ENCODE measurements at regions not wholly inside any gene's neighbourhood (a gene's known extent, or its start where the extent isn't known, plus 50 kb on each side); places are given as distances from the start of the nearest gene placed in this dataset.

GRCh38 chr5:3709068-3709716 is 113.6 kb downstream of the IRX1 start:
- in situ Hi-C loops (cut with HindIII; ENCODE audit: low sequenced_read_pairs): no loop called here
- no peak for DNase-seq (ENCODE audit: low read depth, low spot score)
- H3K4me3 ChIP-seq (ENCODE audit: low read depth, low read length): no peak overlapping the region
- TF ChIP-seq, protein P1, sequence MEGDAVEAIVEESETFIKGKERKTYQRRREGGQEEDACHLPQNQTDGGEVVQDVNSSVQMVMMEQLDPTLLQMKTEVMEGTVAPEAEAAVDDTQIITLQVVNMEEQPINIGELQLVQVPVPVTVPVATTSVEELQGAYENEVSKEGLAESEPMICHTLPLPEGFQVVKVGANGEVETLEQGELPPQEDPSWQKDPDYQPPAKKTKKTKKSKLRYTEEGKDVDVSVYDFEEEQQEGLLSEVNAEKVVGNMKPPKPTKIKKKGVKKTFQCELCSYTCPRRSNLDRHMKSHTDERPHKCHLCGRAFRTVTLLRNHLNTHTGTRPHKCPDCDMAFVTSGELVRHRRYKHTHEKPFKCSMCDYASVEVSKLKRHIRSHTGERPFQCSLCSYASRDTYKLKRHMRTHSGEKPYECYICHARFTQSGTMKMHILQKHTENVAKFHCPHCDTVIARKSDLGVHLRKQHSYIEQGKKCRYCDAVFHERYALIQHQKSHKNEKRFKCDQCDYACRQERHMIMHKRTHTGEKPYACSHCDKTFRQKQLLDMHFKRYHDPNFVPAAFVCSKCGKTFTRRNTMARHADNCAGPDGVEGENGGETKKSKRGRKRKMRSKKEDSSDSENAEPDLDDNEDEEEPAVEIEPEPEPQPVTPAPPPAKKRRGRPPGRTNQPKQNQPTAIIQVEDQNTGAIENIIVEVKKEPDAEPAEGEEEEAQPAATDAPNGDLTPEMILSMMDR (IDR thresholded peaks at IDR 0.05; ENCODE audit: low read depth, low read length): no peak

GRCh38 chr5:3709717-3710348 is 114.2 kb downstream of the IRX1 start:
- in situ Hi-C loops (cut with HindIII; ENCODE audit: low sequenced_read_pairs): no loop called here
- no peak for DNase-seq (ENCODE audit: low read depth, low spot score)
- no peak overlapping the region for H3K4me3 ChIP-seq (ENCODE audit: low read depth, low read length)
- TF ChIP-seq, protein P1 (IDR thresholded peaks at IDR 0.05; ENCODE audit: low read depth, low read length): no peak

DNA sequence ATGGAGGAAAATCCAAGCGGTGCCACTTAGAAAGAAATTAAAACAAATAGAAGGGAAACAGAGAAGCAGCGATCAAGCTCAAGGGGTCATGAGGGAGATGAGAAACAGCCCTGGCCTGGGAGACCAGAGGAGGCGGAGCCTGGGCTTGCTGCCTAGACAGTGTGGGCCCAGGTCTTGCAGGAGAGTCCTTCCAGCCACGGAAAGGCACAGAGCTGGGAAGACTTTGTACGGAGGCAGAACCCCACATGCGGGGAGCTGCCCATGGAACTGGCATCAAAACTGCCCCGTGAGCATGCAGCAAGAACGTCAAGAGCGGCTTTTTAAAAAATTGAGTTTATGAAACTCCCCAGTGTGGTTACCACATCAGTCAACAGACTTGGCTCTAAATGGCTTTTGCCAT is 119.4 kb downstream of the IRX1 start:
- DNase-seq (ENCODE audit: low read depth, low spot score): no peak
- in situ Hi-C loops (cut with HindIII; ENCODE audit: low sequenced_read_pairs): no loop called here
- TF ChIP-seq, protein P1 (IDR thresholded peaks at IDR 0.05; ENCODE audit: low read depth, low read length): no peak
- no peak overlapping the region for H3K4me3 ChIP-seq (ENCODE audit: low read depth, low read length)

- TF ChIP-seq, protein P1 (IDR thresholded peaks at IDR 0.05; ENCODE audit: low read depth, low read length): no peak
- H3K4me3 ChIP-seq (ENCODE audit: low read depth, low read length): no peak overlapping the region
- in situ Hi-C loops (cut with HindIII; ENCODE audit: low sequenced_read_pairs): no loop called here
- no peak for DNase-seq (ENCODE audit: low read depth, low spot score)
Observed at GRCh38 chr5:3729631-3730030, 134.0 kb downstream of the IRX1 start.

DNA sequence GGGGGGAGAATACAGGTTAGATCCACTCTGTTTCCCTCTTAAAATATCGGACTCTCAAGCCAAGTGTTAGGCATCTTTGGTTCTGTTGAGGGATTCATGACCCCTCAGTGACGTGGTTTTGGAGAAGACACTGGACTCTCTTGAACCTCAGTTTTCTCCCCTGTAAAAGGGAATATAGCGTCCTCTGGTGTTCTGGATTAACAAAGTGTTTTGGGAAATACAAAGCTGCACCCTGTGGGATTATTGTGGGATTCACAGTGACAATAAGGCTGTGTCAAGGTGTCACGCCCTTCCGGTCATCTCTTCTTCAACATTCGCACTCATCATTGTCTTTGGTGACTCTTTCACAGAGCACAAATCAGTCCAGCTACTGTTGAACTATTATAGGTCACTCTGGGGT is 139.0 kb downstream of the IRX1 start:
- H3K4me3 ChIP-seq (ENCODE audit: low read depth, low read length): no peak overlapping the region
- in situ Hi-C loops (cut with HindIII; ENCODE audit: low sequenced_read_pairs): no loop called here
- TF ChIP-seq, protein P1 (IDR thresholded peaks at IDR 0.05; ENCODE audit: low read depth, low read length): no peak
- no peak for DNase-seq (ENCODE audit: low read depth, low spot score)

GRCh38 chr5:3736466-3736865 is 140.8 kb downstream of the IRX1 start:
- TF ChIP-seq, protein P1 (IDR thresholded peaks at IDR 0.05; ENCODE audit: low read depth, low read length): no peak

More at GRCh38 chr5:3736466-3736865, 140.8 kb downstream of the IRX1 start:
- H3K4me3 ChIP-seq (ENCODE audit: low read depth, low read length): no peak overlapping the region
- no peak for DNase-seq (ENCODE audit: low read depth, low spot score)
- in situ Hi-C loops (cut with HindIII; ENCODE audit: low sequenced_read_pairs): no loop called here

Data from astrocyte of the spinal cord (primary cell).